Gastroesophageal sphincter (tissue), 3 donors: ENCODE measurements at regions not wholly inside any gene's neighbourhood (a gene's known extent, or its start where the extent isn't known, plus 50 kb on each side); places are given as distances from the start of the nearest gene placed in this dataset.

Source experiments
- POLR2A ChIP-seq, 2 donors: fragments of 450-650 bp; IDR thresholded peaks; one replicate each; pipeline ENCODE4 v1.6.1; 2017; ENCODE audit warnings: antibody characterized with exemption in 2 of 2, mild to moderate bottlenecking in 2 of 2, moderate library complexity in 1 of 2
- TF ChIP-seq, protein P1 (sequence below), 4 experiments: fragments of 200-600 bp in 2 of 4; fragments of 450-650 bp in 2 of 4; sonication (generic) in 1 of 4; IDR thresholded peaks; one replicate each; pipeline ENCODE4 v1.5.1; 2017 to 2019; ENCODE audit warnings: antibody characterized with exemption in 4 of 4, mild to moderate bottlenecking in 2 of 4, moderate library complexity in 2 of 4

DNA sequence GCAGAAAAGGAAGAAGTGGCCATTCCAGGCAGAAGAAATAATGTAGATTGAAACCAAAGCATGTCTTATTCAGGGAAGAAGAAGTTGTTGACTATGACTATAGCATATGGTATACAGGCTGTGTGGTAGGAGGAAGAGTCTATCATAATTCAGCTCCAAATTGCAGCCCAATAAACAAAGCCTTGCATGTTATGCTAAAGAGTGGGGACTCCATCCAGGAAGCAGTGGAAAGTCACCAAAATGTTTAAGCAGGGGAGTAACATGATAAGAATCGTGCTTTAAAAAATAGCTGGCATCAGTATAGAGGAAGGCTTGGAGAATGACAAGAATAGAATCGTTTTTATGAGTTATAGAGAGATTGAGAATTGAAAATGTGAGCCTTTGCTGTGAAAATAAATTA, 213.3 kb upstream of the ADGRL2 start:
- TF ChIP-seq, protein P1, sequence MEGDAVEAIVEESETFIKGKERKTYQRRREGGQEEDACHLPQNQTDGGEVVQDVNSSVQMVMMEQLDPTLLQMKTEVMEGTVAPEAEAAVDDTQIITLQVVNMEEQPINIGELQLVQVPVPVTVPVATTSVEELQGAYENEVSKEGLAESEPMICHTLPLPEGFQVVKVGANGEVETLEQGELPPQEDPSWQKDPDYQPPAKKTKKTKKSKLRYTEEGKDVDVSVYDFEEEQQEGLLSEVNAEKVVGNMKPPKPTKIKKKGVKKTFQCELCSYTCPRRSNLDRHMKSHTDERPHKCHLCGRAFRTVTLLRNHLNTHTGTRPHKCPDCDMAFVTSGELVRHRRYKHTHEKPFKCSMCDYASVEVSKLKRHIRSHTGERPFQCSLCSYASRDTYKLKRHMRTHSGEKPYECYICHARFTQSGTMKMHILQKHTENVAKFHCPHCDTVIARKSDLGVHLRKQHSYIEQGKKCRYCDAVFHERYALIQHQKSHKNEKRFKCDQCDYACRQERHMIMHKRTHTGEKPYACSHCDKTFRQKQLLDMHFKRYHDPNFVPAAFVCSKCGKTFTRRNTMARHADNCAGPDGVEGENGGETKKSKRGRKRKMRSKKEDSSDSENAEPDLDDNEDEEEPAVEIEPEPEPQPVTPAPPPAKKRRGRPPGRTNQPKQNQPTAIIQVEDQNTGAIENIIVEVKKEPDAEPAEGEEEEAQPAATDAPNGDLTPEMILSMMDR (IDR thresholded peaks at IDR 0.05) = no peak
- TF ChIP-seq POLR2A (IDR thresholded peaks at IDR 0.05) = no peak
